Fibroblast of lung (primary cell): ENCODE measurements at regions not wholly inside any gene's neighbourhood (a gene's known extent, or its start where the extent isn't known, plus 50 kb on each side); places are given as distances from the start of the nearest gene placed in this dataset.

ENCODE experiments used
- CTCF ChIP-seq, 2 donors: IDR thresholded peaks in 1 of 2; conservative IDR thresholded peaks in 1 of 2; 1 replicate in 1 of 2; 2 replicates in 1 of 2; pipeline ENCODE4 v1.5.1; 2011 to 2012; ENCODE audit warnings: low read length in 2 of 2, control low read depth in 1 of 2, inconsistent platforms in 1 of 2, low read depth in 1 of 2, mild to moderate bottlenecking in 1 of 2
- EZH2 ChIP-seq: IDR thresholded peaks from 2 replicates; pipeline ENCODE4 v1.5.1; 2012; ENCODE audit warnings: low read length, control low read depth, mild to moderate bottlenecking; ENCODE audit errors: missing control alignments

DNA sequence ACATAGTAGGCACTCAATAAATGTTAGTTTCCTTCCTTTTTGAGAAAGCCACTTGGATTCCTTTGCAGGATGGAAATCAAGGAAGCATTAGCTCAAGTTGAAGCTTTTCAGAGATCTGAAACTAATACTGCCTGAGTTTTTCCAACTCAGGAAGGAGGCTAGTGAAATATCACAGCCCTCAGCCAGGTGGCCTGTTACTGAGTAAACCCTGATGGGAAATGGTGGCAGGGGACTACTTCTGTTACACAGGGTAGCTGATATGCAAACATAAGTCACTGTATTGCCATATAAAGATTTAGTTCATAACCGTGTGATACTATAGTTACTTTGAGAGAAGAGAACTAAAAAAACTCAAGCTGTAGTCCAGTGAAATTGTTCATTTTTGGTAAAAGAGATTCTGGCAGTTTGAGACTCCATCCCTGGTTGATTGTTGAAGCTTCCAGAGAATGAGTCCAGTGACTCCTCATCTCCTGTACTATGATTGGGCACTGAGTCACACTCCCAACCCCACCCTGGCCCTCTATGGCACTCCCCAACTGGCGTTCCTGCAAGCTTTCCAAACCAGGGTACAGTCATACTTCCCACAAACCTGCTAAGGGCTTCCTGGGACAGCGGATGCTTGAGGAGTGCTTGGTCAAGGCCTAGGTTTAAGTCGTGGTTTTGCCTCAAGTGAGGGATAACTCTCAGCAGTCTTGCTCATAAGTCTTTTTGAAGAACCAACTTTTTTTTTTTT lies 81.8 kb downstream of the MID1IP1 start:
- TF ChIP-seq CTCF (conservative IDR thresholded peaks at IDR 0.05 in 1 of 2, IDR thresholded peaks at IDR 0.05 in 1 of 2; ENCODE audit: low read depth in 1 of 2, low read length in 2 of 2) = no peak
- TF ChIP-seq EZH2 = no peak
